Vagina (tissue), 2 donors: ENCODE measurements at regions not wholly inside any gene's neighbourhood (a gene's known extent, or its start where the extent isn't known, plus 50 kb on each side); places are given as distances from the start of the nearest gene placed in this dataset.

ENCODE experiments used
- POLR2A ChIP-seq, 2 donors: fragments of 450-650 bp; IDR thresholded peaks; one replicate each; pipeline ENCODE4 v1.6.1; 2017; ENCODE audit warnings: antibody characterized with exemption in 2 of 2, mild to moderate bottlenecking in 2 of 2, moderate library complexity in 2 of 2
- POLR2AphosphoS5 ChIP-seq, 2 donors: sonication (generic); formaldehyde crosslinking; IDR thresholded peaks; one replicate each; pipeline ENCODE4 v1.9.0; 2017; ENCODE audit warnings: antibody characterized with exemption in 2 of 2, mild to moderate bottlenecking in 2 of 2, low read depth in 1 of 2; ENCODE audit not compliant: insufficient read depth in 1 of 2

DNA sequence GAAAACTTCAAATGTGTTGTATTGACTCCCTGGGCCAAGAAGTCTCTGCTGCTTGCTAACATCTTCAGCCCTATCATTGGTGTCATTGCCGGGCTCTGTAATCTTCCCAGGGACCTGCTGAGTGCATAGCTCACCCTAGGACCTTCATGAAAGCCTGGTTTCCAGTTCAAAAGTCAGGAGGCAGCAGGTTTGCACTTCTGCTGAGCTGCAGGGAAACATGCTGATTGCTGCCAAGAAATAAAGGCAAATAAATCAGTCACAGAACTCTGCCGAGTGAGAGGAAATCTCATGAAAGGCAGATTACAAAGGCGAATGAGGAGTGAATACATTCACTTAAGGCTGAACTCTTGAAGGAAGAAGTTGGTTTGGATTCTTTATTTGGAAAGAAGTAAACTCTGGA lies 1947.6 kb upstream of the CELF4 start:
- TF ChIP-seq POLR2A (IDR thresholded peaks at IDR 0.05), result no peak
- no peak for TF ChIP-seq POLR2AphosphoS5 (IDR thresholded peaks at IDR 0.05; ENCODE audit: insufficient read depth in 1 of 2, low read depth in 1 of 2)
